Stimulated activated CD8-positive, alpha-beta memory T cell treated with anti-CD3 and anti-CD28 coated beads, Interleukin-7, amount 100 ng/mL, for 24 hours (primary cell): ENCODE measurements at regions not wholly inside any gene's neighbourhood (a gene's known extent, or its start where the extent isn't known, plus 50 kb on each side); places are given as distances from the start of the nearest gene placed in this dataset.

ENCODE experiments used
- DNase-seq: peaks from one replicate; pipeline ENCODE4 v3.0.0-alpha.2; 2020; ENCODE audit warnings: low read depth

DNA sequence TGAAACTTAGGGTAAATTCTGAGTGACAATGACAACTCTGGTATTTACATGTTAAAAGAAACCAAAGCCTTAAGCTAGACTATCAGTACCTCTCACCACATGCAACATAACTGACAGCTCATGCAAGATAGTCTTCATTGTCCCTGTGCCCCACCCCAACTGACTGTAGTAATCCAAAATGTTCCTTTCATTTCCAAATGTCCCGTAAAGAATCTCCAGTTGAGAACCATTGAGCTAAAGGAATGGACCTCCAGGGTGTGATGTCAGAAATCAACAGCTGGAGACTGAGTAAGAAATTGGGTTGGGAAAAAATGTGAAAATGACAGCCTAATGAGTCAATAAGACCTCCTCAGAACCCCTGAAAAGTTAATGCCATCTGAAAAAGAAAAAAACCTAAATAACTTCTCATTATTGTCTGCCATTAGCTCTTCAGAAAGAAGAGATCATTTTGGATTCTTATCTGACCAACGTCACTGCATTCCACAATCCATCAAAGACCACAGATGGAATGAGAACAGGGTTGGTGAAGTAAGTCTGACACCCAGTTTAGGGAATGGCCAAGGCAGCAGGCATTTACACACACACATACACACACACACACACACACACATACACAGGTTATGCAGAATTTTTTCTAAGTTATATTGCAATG is 51.7 kb upstream of the ACVR2A start:
- DNase-seq = no peak

DNA sequence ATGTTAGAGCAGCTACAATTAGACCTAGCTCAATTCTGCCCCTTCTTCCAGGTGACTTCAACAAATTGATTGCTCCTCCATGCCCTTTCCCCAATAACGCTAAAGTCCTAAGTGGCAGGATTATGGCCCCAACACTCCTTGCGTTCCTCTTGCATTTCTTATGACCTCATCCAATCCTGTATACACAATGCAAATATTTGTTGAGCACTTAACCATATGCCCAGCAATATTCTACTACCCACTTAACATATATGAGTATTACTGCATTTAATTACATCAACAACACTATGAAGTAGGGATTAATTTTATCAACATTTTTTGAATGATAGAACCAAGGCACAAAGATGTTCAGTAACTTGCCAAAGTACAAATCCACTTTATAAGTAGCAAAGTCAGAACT is 54.2 kb upstream of the ACVR2A start:
- no peak for DNase-seq

DNA sequence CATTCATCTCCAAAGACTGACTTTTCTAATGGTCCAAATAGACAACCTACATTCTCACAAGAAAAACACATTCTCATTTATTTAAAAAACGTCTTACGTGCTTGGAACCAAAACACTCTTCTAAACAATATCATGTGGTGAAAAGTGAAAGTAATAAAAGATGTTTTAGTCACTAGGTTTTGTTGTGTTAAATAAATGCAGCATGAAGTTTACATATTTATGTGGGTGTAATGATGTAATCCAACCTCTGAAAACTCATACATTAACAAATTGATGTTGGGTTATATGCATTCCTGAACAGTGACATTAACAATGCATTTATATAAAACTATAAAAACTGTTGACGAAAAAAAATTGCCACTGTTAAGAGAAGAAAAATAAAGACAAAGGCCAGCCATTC is 55.1 kb upstream of the ACVR2A start:
- DNase-seq = no peak

DNA sequence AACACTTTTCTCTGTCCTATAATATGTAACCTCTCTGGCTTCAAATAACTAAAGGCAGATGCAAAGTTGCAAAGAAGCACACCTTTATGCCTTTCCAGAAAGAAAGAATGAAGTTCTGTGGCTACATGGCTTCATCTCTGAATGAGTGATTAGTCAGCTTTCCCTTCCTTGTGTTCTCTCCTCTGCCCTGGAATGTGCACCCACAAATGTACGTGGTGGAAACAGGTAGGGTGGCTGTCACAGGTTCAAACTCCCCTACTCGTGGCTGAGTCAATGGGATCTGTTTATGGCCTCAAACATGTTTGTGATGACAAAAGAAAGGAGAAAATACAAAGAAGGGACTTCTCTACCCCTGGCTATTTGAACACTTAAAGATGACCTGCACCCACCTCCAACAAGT is 55.5 kb upstream of the ACVR2A start:
- no peak for DNase-seq

DNA sequence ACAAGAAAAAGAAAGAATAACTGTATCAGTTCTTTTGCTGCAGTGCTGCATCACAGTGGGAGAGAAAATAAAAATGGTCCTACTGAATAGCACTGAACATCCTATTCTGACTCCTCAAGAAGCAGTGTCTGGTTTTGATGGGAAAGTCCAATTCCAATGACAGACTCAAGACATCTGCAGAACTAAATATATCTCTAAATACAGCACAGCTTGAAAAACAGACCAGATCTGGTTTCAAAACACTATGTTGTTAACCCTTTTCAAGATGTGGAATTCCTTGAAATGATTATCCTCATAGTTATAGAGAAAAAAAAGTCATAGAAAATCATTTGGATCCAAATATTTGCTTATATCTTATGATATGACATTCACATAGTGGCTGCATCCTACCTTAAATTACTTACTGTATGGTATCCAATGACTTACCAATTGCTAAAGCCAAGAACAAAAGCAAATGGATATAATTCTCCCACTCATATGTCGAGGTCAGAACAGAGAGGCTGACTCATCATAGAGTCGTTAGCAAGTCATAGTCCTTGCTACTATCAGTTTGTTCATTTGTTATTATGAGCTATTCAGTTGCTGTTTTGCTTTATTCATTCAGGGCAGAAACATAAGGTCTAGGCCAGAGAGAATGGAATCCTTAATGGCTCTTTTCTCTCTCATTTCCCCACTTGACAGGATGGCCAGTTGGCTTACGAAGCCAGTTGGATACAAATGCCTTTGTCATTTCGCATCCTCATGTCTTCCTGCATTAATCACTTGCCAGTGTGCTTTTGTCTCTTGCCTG is 62.5 kb upstream of the ACVR2A start:
- no peak for DNase-seq

DNA sequence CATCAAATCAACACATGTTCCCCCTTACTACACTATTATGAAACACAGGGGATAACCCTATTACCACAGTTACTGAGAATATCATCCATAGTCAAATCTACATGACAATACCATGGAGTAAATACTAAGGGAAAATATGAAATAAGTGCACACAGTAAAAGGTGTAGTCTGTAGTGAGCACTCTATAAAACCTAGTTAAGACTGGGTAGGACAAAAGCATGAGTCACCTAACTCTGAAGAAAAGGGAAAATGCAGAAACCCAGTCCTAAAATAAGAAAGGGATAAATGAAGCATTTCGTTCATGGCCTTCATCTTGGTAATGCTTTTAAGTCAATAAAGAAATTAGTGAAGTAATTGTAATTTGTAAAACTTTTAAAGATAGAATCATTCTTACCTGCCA is 65.4 kb upstream of the ACVR2A start:
- DNase-seq = no peak

DNA sequence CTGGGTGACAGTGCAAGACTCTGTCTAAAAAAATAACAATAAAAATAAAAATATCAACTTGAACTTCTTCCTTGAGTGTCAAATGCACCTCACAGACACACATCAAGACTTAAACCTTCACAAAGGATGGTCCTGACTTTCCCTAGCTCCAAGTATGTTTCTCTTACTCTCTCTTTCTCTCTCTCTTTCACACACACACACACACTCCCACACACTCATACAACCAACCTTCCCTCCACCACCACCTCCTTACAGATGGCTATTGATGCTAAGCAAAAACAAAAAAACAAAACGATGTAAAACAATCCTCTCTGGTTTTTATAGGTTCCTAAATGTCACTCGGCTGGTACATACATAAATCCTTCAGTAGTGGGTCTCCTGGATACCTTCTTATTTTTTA is 67.4 kb upstream of the ACVR2A start:
- DNase-seq = no peak

DNA sequence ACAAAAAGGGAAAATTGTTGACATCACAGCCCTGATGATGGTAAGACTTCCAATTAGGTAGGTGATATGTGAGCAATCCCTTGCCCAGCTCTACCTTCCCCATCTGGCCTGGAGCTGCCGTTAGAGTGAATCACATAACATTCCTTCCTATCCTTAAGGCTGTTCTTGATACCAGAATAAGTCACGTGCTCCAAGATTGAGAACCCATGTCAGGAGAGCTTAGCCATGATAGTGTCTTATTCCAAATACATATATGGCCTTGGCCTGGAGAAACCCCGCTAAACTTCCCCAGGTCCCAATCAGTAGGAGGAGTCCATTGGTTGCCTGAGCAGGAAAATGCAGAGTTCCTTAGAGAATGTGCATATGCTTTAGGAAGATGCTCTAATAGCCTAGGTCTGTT is 70.0 kb upstream of the ACVR2A start:
- no peak for DNase-seq

DNA sequence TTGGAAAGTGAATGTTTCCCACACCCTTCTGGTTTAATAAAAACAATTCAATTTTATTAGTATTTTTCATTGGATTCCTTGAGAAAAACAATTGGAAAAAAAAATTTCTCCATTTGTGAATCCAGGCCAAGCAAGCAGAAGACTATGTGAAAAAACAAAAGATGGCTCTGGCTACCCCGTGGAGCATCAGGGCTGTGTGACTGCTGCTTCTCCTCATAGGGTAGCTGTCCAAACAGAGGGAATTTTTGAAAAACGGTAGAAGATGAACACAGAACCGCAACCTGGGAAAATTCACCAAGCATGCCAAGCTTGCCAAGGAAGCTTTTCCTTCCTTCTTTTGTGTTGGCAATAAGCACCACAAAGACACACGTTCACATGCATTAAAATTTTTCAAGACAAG is 71.3 kb upstream of the ACVR2A start:
- DNase-seq = no peak

DNA sequence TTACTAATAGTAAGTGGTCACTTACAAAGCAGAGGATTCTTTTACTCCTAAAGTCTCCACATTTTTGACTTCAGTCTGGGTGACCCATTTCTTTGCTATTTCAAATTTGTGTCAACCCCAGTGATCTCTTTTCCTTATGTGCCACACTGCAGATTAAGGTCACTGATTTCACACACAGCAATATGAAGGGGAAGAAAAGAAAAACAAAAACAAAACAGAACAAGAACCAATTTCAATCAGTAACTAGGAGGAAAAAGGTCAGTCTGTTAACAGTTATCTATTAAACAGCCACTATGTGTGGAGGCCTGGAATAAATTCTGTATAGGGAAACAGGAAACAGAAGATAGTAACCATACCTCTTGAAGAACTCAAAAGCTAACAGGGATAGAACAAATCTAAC is 72.0 kb upstream of the ACVR2A start:
- DNase-seq = no peak

DNA sequence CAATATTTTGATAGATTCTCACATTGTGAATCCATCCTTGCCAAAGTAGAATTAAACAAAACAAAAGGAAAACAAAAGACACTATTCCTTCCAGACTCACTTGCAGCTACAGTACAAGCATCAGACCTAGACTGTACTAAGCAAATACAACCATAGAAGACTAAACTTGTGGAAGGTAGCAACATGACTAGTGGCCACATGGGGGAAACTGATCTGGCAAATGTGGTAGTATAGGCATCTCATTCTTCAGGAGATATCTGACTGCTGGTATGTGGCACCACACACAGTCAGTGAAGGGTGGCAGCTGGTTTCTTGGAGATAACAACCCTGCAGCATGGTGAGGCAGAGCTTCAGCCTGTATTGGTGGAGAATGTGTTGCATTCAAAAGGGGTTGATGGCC is 81.0 kb upstream of the ACVR2A start:
- no peak for DNase-seq

DNA sequence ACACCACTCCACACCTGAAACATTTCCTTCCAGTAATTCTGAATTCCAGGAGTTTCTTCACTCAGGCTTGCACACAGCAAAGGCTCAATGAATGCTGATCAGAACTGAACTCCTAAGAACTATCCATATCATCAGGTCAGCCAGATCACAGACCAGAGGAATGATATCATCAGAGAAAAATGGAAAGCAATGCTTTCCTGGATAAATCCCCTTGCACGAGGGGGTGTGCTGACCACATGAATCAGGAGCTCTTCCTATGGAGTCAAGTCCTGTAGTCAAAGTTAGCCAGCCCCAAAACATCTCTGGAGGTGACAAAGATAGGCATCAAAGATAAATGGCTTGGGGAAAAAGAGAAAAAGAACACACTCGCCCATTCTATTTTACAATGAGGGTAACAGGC is 83.8 kb upstream of the ACVR2A start:
- DNase-seq = no peak

DNA sequence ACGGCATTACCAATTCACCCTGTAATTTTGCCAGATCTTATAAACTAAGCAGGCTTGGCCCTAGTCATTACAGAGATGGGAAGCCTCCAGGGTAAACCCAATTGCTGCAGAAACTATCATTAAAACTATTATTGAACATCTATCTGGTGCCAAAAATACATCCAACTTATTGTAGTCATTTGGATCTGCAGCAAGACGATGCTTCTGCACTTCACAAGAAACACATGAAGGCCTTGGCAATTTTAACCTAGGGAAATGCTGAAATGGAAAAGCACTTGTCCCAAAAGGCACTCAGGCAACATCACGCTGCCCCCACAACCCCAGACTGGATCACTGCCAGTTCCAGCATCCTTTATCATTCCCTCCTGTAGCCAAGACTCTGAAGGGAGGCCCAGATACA is 85.3 kb upstream of the ACVR2A start:
- DNase-seq = no peak

DNA sequence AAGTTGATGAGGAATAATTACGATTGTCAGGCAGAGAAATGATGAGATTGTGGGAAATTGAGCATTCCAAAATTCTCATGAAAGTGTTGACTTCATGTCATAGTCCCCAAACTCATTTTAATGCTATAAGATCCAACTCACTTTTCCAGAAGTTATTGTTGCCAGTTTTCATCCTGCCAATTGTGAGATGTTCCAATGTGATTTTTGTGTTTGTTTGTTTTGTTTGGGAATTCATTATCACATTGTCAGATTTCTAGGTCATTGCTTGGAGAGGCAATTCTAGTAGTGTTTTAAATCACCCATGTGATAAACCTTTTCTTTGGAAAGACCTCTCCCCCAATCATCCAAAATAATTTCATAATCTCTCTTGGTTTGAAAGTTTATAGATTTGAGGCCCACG is 86.0 kb upstream of the ACVR2A start:
- DNase-seq = no peak

DNA sequence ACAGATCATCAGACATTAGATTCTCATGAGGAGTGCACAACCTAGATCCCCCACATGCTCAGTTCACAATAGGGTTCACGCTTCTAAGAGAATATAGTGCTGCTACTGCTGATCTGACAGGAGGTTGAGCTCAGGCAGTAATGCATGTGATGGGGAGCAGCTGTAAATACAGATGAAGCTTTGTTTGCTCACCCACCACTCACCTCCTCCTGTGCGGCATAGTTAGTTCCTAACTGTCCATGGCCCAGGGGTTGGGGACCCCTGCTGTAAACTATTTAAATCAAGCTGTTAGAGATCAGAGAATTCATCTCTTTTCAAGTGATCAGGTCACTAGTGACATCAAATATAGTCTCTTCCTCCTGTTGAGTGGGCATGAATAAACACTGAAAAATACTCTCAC is 88.8 kb upstream of the ACVR2A start:
- DNase-seq = no peak

DNA sequence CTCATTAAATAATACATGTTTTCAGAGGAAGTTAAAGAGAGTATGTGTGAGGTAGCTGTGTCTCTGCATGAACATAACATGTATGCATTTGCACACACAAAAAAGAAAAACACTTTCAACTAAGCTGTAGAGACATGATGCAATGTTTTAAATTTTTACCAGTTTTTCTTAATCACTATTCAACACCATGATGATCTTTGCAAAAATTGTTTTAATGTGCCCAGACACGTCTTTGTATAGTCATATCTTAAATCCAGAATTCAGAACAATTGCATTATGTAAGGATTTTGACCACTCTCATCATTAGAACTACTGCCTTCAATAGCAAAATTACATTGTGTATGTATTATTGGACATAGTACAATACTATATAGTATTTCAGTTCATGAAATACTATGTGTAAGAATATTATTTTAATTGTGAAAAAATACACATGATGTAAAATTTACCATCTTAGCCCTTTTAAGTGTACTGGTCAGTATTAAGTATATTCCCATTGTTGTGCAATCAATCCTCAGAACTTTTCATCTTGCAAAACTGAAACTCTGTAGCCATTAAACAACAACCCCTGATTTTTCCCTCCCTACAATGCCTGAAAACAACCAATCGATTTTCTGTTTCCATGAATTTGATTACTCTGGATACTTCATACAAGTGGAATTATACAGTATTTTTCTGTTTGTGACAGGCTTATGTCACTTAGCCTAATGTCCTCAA is 104.5 kb upstream of the ACVR2A start:
- no peak for DNase-seq

DNA sequence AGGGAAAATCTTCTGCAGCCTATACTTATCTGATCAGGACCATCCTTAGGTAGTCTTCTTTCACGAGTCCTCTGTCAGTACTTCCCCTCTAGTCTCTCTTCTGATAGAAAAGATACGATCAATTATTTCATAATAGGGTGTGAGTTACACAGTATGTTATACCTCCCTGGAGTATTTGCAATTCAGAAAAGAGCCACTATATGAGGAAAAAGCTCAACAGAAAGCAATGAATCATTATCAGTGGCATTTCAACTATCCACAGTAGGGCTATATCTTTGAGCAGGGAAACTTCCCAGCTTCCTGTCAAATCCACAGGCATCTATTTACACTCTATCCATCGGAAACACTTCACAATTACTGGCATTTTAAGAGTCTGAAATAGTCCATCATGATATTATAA is 105.3 kb upstream of the ACVR2A start:
- no peak for DNase-seq

DNA sequence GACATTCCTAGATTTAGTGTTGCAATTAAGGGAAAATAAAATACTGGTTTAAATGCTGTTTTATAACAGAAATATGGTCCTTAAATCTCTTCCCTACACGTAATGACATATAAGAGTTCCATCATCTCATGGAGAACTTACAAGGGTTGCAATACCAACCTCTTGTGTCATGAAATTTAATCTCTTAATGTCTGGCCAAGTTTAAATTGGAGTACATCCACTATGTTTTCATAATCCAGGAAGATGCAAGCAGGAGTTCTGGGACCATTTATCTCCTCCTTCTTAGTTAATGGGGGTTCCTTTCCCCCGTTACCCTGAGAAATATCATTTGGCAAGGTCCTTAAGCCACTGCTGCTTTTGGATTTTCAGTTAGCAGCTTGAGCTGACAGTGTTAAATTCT is 126.0 kb upstream of the ACVR2A start:
- DNase-seq = no peak

DNA sequence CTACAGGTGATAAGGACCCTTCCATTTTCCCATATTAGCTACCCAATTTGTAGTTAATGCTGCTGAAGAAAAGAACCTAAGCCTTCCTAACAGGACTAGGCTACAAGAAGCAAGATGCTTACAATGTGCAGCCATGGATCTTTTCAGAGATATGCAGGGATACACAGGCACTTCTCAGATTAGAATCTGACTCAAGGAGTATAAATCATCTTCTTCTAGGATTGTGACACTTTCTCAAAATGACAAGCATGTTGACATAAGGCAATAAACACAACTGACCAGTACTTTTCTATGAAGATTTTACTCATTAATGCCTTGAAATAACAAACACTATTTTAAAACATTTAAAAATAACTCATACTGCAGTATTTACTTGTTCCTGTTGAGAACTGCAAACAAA is 127.9 kb upstream of the ACVR2A start:
- DNase-seq = no peak

DNA sequence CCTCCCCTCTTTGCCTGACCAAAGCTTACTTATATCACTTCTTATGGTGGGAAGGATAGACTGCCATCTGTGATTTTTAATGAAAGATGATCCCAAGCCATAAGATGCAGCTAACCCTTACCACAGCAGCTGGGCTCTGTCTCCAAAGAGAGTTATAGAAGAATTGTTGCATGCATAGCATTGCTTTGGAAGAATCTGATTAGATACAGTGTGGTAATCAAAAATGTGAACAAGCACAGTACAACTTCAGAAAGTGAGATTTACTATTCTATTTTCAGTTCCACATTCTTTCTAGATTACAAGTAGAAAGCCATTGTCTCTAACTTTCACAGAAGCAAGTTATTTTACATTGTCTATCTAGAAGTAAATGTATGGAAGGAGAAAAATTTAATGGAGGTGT is 129.0 kb upstream of the ACVR2A start:
- no peak for DNase-seq

DNA sequence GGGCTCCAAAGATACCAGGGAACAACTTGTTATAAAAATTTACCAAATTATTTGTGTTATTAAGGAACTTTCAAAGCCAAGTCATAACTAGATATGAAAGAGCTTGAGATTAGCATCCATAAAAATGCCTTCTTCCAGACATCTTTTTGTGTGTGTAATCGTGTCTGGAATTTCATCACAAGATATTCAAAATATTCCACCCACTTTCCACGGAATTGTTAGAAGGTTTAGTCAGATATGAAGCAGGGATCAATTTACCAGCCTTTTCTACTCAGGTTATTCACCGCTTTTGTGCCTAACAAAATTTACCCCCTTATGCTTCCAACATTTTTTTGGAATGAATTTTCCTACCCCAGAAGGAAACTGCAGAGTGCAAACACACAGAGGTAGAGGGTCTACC is 130.2 kb upstream of the ACVR2A start:
- no peak for DNase-seq

DNA sequence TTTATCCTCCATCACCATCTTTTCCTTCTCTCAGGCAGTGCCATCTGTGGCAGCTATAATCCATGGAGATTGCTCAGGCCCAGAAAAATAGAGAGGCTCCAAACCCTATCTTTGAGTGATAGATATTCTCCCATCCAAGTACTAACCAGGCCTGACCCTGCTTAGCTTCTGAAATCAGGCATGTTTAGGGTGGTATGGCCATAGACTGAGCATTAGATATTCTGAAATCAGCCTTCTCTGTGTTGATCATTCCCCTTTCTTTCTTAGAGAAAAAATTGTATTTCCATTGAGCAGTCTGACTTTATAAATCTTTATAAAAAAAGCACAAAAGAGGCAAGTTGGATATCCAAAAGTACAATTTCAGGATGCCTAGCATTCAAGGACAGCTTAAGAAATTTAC is 131.5 kb upstream of the ACVR2A start:
- no peak for DNase-seq

DNA sequence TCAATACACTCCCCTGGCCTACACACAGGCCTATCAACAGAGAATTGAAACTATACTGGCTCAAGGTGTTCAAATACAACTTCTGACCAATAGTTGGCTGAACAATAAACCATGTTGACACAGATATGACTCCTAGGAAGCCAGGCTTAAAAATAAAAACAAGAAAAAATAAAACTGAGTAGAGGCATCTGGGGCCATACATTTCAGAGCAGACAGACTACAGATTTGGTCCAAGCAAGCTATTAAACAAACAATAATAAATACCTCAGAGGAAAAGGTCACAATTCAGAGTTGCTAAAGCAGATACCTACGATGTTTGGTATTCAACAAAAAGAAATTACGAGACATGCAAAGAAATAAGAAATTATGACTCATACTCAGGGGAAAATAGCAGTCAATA is 132.8 kb upstream of the ACVR2A start:
- DNase-seq = no peak

DNA sequence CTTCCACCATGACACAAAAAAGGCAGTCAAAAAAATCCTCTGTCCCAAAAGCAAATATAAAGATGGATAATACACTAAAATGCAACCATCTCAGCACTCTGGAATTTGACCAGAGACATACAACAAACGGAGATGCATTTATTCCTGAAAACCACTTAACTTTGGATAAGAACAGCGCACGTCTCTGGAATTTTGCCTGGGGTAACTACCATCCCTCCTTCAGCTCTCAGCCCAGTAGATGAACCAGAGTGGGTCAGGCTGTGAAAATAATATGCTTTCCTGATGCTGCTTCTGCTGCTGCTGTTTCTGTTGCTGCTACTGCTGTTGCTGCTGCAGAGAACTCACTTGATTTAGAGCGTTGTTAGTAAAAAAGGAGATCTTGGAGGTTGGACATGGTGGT is 133.8 kb upstream of the ACVR2A start:
- DNase-seq = no peak
